Ecto neural progenitor cell (in vitro differentiated cells): ENCODE measurements at regions not wholly inside any gene's neighbourhood (a gene's known extent, or its start where the extent isn't known, plus 50 kb on each side); places are given as distances from the start of the nearest gene placed in this dataset.
"Not testable (repeated sequence)": the region's sequence is repeated elsewhere in the genome, so short reads cannot be mapped to it uniquely, and the experiment has no call there.

Experiments used
- DNase-seq: peaks from one replicate; pipeline ENCODE4 v3.0.0-alpha.2; 2018; ENCODE audit warnings: low spot score

- no peak for DNase-seq
Measured at GRCh38 chr6:120355822-120356221, 978.5 kb downstream of the TBC1D32 start.

GRCh38 chr6:120354452-120355098, 979.7 kb downstream of the TBC1D32 start:
- DNase-seq, result no peak

- DNase-seq, result no peak
Measured at GRCh38 chr6:120352491-120352890, 981.8 kb downstream of the TBC1D32 start.

- DNase-seq, result no peak
Measured at GRCh38 chr6:120348926-120349325, 985.4 kb downstream of the TBC1D32 start.

GRCh38 chr6:120328521-120328920, 979.0 kb upstream of the MAN1A1 start:
- no peak for DNase-seq

- DNase-seq, result no peak
Measured at GRCh38 chr6:120320481-120321162, 971.1 kb upstream of the MAN1A1 start.

- no peak for DNase-seq
Measured at GRCh38 chr6:120304223-120304622, 954.7 kb upstream of the MAN1A1 start.

GRCh38 chr6:120303527-120303926, 954.0 kb upstream of the MAN1A1 start:
- DNase-seq, result no peak

- no peak for DNase-seq
Measured at GRCh38 chr6:120302041-120302440, 952.5 kb upstream of the MAN1A1 start.

GRCh38 chr6:120290964-120291363, 941.4 kb upstream of the MAN1A1 start:
- DNase-seq, result no peak

GRCh38 chr6:120282005-120282404, 932.4 kb upstream of the MAN1A1 start:
- no peak for DNase-seq

- DNase-seq, result peak; percentile 41
Measured at GRCh38 chr6:120279466-120280167, 930.1 kb upstream of the MAN1A1 start.

- no peak for DNase-seq
Measured at GRCh38 chr6:120278689-120279396, 929.3 kb upstream of the MAN1A1 start.

GRCh38 chr6:120274547-120274946, 925.0 kb upstream of the MAN1A1 start:
- DNase-seq, result no peak

GRCh38 chr6:120273411-120273810, 923.9 kb upstream of the MAN1A1 start:
- no peak for DNase-seq

- no peak for DNase-seq
Measured at GRCh38 chr6:120272038-120272437, 922.5 kb upstream of the MAN1A1 start.

GRCh38 chr6:120268256-120268655, 918.7 kb upstream of the MAN1A1 start:
- DNase-seq, result not testable (repeated sequence)

GRCh38 chr6:120262354-120262753, 912.8 kb upstream of the MAN1A1 start:
- no peak for DNase-seq

GRCh38 chr6:120260636-120261035, 911.1 kb upstream of the MAN1A1 start:
- no peak for DNase-seq

- no peak for DNase-seq
Measured at GRCh38 chr6:120254651-120255050, 905.1 kb upstream of the MAN1A1 start.

- DNase-seq, result no peak
Measured at GRCh38 chr6:120248451-120248850, 898.9 kb upstream of the MAN1A1 start.

GRCh38 chr6:120237221-120237620, 887.7 kb upstream of the MAN1A1 start:
- DNase-seq, result no peak

- DNase-seq, result no peak
Measured at GRCh38 chr6:120230008-120230407, 880.4 kb upstream of the MAN1A1 start.
